ENCODE measurements at regions not wholly inside any gene's neighbourhood (a gene's known extent, or its start where the extent isn't known, plus 50 kb on each side); places are given as distances from the start of the nearest gene placed in this dataset.

DNA sequence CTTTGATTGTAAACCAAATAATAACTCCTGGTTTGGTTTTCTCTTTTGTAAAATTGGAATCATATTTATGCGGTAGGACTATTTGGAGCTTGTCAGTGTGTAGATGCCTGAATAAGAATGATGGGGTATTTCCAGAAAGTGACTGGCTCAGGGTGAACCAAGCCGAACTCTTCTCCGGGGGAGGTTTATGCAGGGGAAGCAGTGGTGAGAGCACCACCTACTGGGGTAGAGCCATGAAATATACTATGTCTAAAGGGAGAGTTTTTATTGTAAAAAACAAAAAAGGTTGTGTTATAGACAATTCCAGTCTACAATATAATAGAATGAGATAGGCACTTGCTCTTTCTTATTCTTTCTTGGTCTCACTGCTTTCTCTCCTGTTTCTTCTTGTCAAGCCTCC lies 222.9 kb upstream of the SLC16A7 start:
- CTCF ChIA-PET, result interaction anchor here (0.6 kb wide), 1 partner anchor 245 kb away, joined by 3 read pairs; no protein-coding TSS in a partner anchor
- Histone ChIP-seq H3K4me3 (ENCODE audit: low read depth in 2 of 2, low read length in 2 of 2) (no peak overlapping the region), H3K4me1 (ENCODE audit: control insufficient read depth, insufficient read depth, low read length) (no peaks in the 10 kb centered on the region), H3K27ac (ENCODE audit: low read length) (no peak overlapping the region), H3K27me3 (ENCODE audit: control insufficient read depth, insufficient read depth, low read length) (no peaks in the 10 kb centered on the region), H3K9me3 (ENCODE audit: control insufficient read depth, insufficient read depth, low read depth, low read length) (no peaks in the 10 kb centered on the region), H3K36me3 (ENCODE audit: control insufficient read depth, insufficient read depth, low read length) (no peaks in the 10 kb centered on the region)
- no TSS peak for BruUV-seq (replicated peaks)
- TF ChIP-seq, protein P1, sequence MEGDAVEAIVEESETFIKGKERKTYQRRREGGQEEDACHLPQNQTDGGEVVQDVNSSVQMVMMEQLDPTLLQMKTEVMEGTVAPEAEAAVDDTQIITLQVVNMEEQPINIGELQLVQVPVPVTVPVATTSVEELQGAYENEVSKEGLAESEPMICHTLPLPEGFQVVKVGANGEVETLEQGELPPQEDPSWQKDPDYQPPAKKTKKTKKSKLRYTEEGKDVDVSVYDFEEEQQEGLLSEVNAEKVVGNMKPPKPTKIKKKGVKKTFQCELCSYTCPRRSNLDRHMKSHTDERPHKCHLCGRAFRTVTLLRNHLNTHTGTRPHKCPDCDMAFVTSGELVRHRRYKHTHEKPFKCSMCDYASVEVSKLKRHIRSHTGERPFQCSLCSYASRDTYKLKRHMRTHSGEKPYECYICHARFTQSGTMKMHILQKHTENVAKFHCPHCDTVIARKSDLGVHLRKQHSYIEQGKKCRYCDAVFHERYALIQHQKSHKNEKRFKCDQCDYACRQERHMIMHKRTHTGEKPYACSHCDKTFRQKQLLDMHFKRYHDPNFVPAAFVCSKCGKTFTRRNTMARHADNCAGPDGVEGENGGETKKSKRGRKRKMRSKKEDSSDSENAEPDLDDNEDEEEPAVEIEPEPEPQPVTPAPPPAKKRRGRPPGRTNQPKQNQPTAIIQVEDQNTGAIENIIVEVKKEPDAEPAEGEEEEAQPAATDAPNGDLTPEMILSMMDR (IDR thresholded peaks at IDR 0.05), result peak; percentile 36
- no peak for TF ChIP-seq POLR2AphosphoS5 (IDR thresholded peaks at IDR 0.05; ENCODE audit: low read depth, low read length)
- in situ Hi-C loops (cut with HindIII; ENCODE audit: low pct_unique_long_range_greater_than_20kb, low sequenced_read_pairs), result no loop called here
- DNase-seq (ENCODE audit: low read depth, low spot score) (peak; percentile 2), ATAC-seq (no peak)
- intact Hi-C loops (cut with micrococcal nuclease; ENCODE audit: unreplicated experiment), result no loop called here
- POLR2A ChIA-PET, result no interaction called here

DNA sequence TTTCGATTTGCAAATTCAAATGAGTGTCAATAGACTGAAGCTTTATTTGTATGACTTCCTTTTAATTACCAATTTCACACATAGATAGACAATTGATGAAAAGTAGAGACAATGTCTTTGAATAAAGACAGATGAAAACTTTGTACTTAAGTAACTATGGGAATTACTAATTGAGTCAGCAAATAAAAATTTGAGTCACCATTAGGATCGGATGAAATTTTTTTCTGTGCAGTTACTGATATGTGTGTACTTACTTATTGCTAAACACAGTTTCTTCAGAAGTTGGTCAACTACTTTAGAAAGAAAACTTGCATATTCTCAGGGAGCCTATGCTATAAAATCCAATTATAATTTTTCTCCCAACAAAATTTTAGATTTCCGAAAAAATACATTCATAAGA lies 224.9 kb upstream of the SLC16A7 start:
- ATAC-seq, result no peak
- ChIA-PET POLR2A (no interaction called here), CTCF (no interaction called here)
- H3K4me1 ChIP-seq (ENCODE audit: control insufficient read depth, insufficient read depth, low read length), result no peaks in the 10 kb centered on the region
- no peaks in the 10 kb centered on the region for H3K36me3 ChIP-seq (ENCODE audit: control insufficient read depth, insufficient read depth, low read length)
- no peak for DNase-seq (ENCODE audit: low read depth, low spot score)
- BruUV-seq (replicated peaks), result no TSS peak
- no peaks in the 10 kb centered on the region for H3K9me3 ChIP-seq (ENCODE audit: control insufficient read depth, insufficient read depth, low read depth, low read length)
- intact Hi-C loops (cut with micrococcal nuclease; ENCODE audit: unreplicated experiment) (no loop called here), in situ Hi-C loops (cut with HindIII; ENCODE audit: low pct_unique_long_range_greater_than_20kb, low sequenced_read_pairs) (no loop called here)
- TF ChIP-seq, protein P1 (IDR thresholded peaks at IDR 0.05), result no peak
- no peak for TF ChIP-seq SIN3A (IDR thresholded peaks at IDR 0.05; ENCODE audit: borderline replicate concordance, insufficient read depth, low read depth, low read length)
- TF ChIP-seq, protein P2, sequence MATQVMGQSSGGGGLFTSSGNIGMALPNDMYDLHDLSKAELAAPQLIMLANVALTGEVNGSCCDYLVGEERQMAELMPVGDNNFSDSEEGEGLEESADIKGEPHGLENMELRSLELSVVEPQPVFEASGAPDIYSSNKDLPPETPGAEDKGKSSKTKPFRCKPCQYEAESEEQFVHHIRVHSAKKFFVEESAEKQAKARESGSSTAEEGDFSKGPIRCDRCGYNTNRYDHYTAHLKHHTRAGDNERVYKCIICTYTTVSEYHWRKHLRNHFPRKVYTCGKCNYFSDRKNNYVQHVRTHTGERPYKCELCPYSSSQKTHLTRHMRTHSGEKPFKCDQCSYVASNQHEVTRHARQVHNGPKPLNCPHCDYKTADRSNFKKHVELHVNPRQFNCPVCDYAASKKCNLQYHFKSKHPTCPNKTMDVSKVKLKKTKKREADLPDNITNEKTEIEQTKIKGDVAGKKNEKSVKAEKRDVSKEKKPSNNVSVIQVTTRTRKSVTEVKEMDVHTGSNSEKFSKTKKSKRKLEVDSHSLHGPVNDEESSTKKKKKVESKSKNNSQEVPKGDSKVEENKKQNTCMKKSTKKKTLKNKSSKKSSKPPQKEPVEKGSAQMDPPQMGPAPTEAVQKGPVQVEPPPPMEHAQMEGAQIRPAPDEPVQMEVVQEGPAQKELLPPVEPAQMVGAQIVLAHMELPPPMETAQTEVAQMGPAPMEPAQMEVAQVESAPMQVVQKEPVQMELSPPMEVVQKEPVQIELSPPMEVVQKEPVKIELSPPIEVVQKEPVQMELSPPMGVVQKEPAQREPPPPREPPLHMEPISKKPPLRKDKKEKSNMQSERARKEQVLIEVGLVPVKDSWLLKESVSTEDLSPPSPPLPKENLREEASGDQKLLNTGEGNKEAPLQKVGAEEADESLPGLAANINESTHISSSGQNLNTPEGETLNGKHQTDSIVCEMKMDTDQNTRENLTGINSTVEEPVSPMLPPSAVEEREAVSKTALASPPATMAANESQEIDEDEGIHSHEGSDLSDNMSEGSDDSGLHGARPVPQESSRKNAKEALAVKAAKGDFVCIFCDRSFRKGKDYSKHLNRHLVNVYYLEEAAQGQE (IDR thresholded peaks at IDR 0.05; ENCODE audit: insufficient read depth in 1 of 2, low read depth in 2 of 2, low read length in 1 of 2), result no peak
- TF ChIP-seq POLR2AphosphoS5 (IDR thresholded peaks at IDR 0.05; ENCODE audit: low read depth, low read length), result no peak
- no peak for TF ChIP-seq TCF7L2 (IDR thresholded peaks at IDR 0.05; ENCODE audit: low read depth, low read length)
- no peaks in the 10 kb centered on the region for H3K27me3 ChIP-seq (ENCODE audit: control insufficient read depth, insufficient read depth, low read length)
- H3K27ac ChIP-seq (ENCODE audit: low read length), result no peak overlapping the region
- H3K4me3 ChIP-seq (ENCODE audit: low read depth in 2 of 2, low read length in 2 of 2), result no peak overlapping the region

DNA sequence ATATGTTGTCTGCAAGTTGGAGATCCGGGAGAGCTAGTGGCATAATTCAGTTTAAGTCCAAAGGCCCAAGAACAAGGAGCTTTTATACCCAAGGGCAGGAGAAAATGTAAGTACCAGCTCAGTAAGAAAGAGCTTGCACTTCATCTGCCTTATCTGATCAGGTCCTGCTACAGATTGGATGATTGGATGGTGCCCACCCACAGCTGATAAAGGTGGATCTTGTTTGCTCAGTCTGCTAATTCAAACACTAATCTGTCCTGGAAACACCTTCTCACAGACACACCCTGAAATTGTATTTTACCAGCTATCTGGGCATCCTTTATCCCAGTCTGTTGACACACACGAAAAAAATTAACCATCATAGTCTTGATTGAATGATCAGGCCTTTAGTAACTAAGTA lies 230.7 kb upstream of the SLC16A7 start:
- H3K27ac ChIP-seq (ENCODE audit: low read length), result no peak overlapping the region
- no peak for DNase-seq (ENCODE audit: low read depth, low spot score)
- H3K4me1 ChIP-seq (ENCODE audit: control insufficient read depth, insufficient read depth, low read length), result no peaks in the 10 kb centered on the region
- H3K4me3 ChIP-seq (ENCODE audit: low read depth in 2 of 2, low read length in 2 of 2), result no peak overlapping the region
- no peak for ATAC-seq
- TF ChIP-seq POLR2AphosphoS5 (IDR thresholded peaks at IDR 0.05; ENCODE audit: low read depth, low read length), result no peak
- no peak for TF ChIP-seq SIN3A (IDR thresholded peaks at IDR 0.05; ENCODE audit: borderline replicate concordance, insufficient read depth, low read depth, low read length)
- TF ChIP-seq TCF7L2 (IDR thresholded peaks at IDR 0.05; ENCODE audit: low read depth, low read length), result no peak
- TF ChIP-seq, protein P2 (IDR thresholded peaks at IDR 0.05; ENCODE audit: insufficient read depth in 1 of 2, low read depth in 2 of 2, low read length in 1 of 2), result no peak
- TF ChIP-seq, protein P1 (IDR thresholded peaks at IDR 0.05), result no peak
- H3K27me3 ChIP-seq (ENCODE audit: control insufficient read depth, insufficient read depth, low read length), result no peaks in the 10 kb centered on the region
- intact Hi-C loops (cut with micrococcal nuclease; ENCODE audit: unreplicated experiment) (no loop called here), in situ Hi-C loops (cut with HindIII; ENCODE audit: low pct_unique_long_range_greater_than_20kb, low sequenced_read_pairs) (no loop called here)
- H3K36me3 ChIP-seq (ENCODE audit: control insufficient read depth, insufficient read depth, low read length), result no peaks in the 10 kb centered on the region
- no TSS peak for BruUV-seq (replicated peaks)
- no peaks in the 10 kb centered on the region for H3K9me3 ChIP-seq (ENCODE audit: control insufficient read depth, insufficient read depth, low read depth, low read length)
- CTCF ChIA-PET, result no interaction called here
- POLR2A ChIA-PET, result no interaction called here
